Transverse colon (tissue), 4 donors: ENCODE measurements at regions not wholly inside any gene's neighbourhood (a gene's known extent, or its start where the extent isn't known, plus 50 kb on each side); places are given as distances from the start of the nearest gene placed in this dataset.

Experiments used
- CTCF ChIP-seq, 5 experiments: fragments of 200-600 bp in 3 of 5; fragments of 450-650 bp in 2 of 5; sonication (generic) in 3 of 5; IDR thresholded peaks; 1 replicate in 2 of 5; 2 replicates in 3 of 5; pipeline ENCODE4 v1.5.1; 2016 to 2017; ENCODE audit warnings: antibody characterized with exemption in 5 of 5, inconsistent platforms in 3 of 5, mild to moderate bottlenecking in 2 of 5, moderate library complexity in 1 of 5
- POLR2A ChIP-seq: fragments of 450-650 bp; IDR thresholded peaks from one replicate; pipeline ENCODE4 v1.6.1; 2016; ENCODE audit warnings: antibody characterized with exemption, mild to moderate bottlenecking, moderate library complexity
- POLR2AphosphoS5 ChIP-seq, 3 donors: sonication (generic); formaldehyde crosslinking; IDR thresholded peaks; one replicate each; pipeline ENCODE4 v1.6.1; 2016; ENCODE audit warnings: antibody characterized with exemption in 3 of 3

- TF ChIP-seq POLR2AphosphoS5 (IDR thresholded peaks at IDR 0.05) (no peak), CTCF (IDR thresholded peaks at IDR 0.05) (no peak), POLR2A (no peak)
These were observed 1204.5 kb upstream of the SEMA6A start for GRCh38 chr5:117779171-117779570.
